Stomach (tissue), 8 donors: ENCODE measurements at regions not wholly inside any gene's neighbourhood (a gene's known extent, or its start where the extent isn't known, plus 50 kb on each side); places are given as distances from the start of the nearest gene placed in this dataset.

Experiments
- DNase-seq, 2 donors: peaks; one replicate each; pipeline versions ENCODE4 v3.0.0 to v3.0.0-alpha.2; 2013 to 2019
- H3K27ac ChIP-seq, 5 donors: fragments of 200-600 bp in 4 of 5; sonication (generic) in 4 of 5; one replicate each; pipeline ENCODE4 v1.5.1; 2013 to 2019; ENCODE audit warnings: mild to moderate bottlenecking in 1 of 5, moderate library complexity in 1 of 5
- H3K27me3 ChIP-seq, 3 donors: fragments of 200-600 bp; sonication (generic); one replicate each; pipeline ENCODE4 v1.5.1; 2017 to 2019; ENCODE audit warnings: mixed run types in 1 of 3
- H3K36me3 ChIP-seq, 4 donors: fragments of 200-600 bp; sonication (generic); 1 replicate in 3 of 4; 2 replicates in 1 of 4; pipeline ENCODE4 v1.5.1; 2016 to 2019
- H3K4me1 ChIP-seq, 4 donors: fragments of 200-600 bp; sonication (generic); one replicate each; pipeline ENCODE4 v1.5.1; 2016 to 2019
- H3K4me3 ChIP-seq, 4 donors: fragments of 200-600 bp; sonication (generic) in 3 of 4; one replicate each; pipeline ENCODE4 v1.5.1; 2016 to 2019; ENCODE audit warnings: mild to moderate bottlenecking in 1 of 4
- H3K9me3 ChIP-seq, 4 donors: fragments of 200-600 bp; sonication (generic); one replicate each; pipeline ENCODE4 v1.5.1; 2016 to 2019
- CTCF ChIP-seq, 7 experiments: fragments of 450-650 bp in 4 of 7; fragments of 200-600 bp in 3 of 7; sonication (generic) in 3 of 7; IDR thresholded peaks; one replicate each; pipeline ENCODE4 v1.5.1; 2016 to 2019; ENCODE audit warnings: antibody characterized with exemption in 7 of 7, control low read depth in 2 of 7, mild to moderate bottlenecking in 1 of 7
- EP300 ChIP-seq: sonication (generic); formaldehyde crosslinking; IDR thresholded peaks from one replicate; pipeline ENCODE4 v1.6.1; 2017; ENCODE audit warnings: antibody characterized with exemption
- POLR2A ChIP-seq, 4 donors: fragments of 450-650 bp; IDR thresholded peaks; one replicate each; pipeline ENCODE4 v1.6.1; 2016; ENCODE audit warnings: antibody characterized with exemption in 4 of 4, control low read depth in 2 of 4, mild to moderate bottlenecking in 1 of 4, moderate library complexity in 1 of 4
- POLR2AphosphoS5 ChIP-seq, 3 donors: sonication (generic); formaldehyde crosslinking; IDR thresholded peaks; one replicate each; pipeline ENCODE4 v1.6.1; 2016; ENCODE audit warnings: antibody characterized with exemption in 3 of 3
- WGBS, 5 donors: extraction: QIAGEN DNeasy Blood & Tissue Kit in 3 of 5; methylation state at CpG; one replicate each; pipeline versions ENCODE4 v1.1.5 to v1.1.7; 2013 to 2018; 5-methylcytosine and 5-hydroxymethylcytosine counted together
- intact Hi-C: fragments of 100-400 bp; cut with DNase I; formaldehyde crosslinking; loops from one replicate; pipeline ENCODE4 v1.15.1; 2023; ENCODE audit warnings: low total_unique reads
- donor health status: healthy with polysubstance abuse.
- donor health status: Bipolar disorder and iron deficiency.
- donor health status: healthy.

GRCh38 chr13:111908981-111909380 is 158.0 kb upstream of the SOX1 start:
- intact Hi-C loops: no loop called here
- Histone ChIP-seq H3K4me1 (no peaks in the 10 kb centered on the region), H3K27ac (no peak overlapping the region), H3K9me3 (no peaks in the 10 kb centered on the region), H3K36me3 (no peaks in the 10 kb centered on the region), H3K27me3 (peaks cover 0 to 39% (median 0%) of the 10 kb centered on the region in 3 donors), H3K4me3 (no peak overlapping the region)
- DNase-seq: no peak
- WGBS, 5 donors: 83 to 93% (median 91%) methylated on average over 6 to 8 of the region's 8 CpGs
- TF ChIP-seq EP300: no peak
- TF ChIP-seq POLR2AphosphoS5 (IDR thresholded peaks at IDR 0.05): no peak
- no peak for TF ChIP-seq POLR2A (IDR thresholded peaks at IDR 0.05)
- TF ChIP-seq CTCF (IDR thresholded peaks at IDR 0.05): no peak

GRCh38 chr13:111909501-111909900 is 157.4 kb upstream of the SOX1 start:
- Histone ChIP-seq H3K9me3 (no peaks in the 10 kb centered on the region), H3K27ac (no peak overlapping the region), H3K4me3 (no peak overlapping the region), H3K27me3 (peaks cover 0 to 39% (median 0%) of the 10 kb centered on the region in 3 donors), H3K4me1 (no peaks in the 10 kb centered on the region), H3K36me3 (no peaks in the 10 kb centered on the region)
- no peak for DNase-seq
- intact Hi-C loops: no loop called here
- WGBS, 5 donors: 83 to 88% (median 85%) methylated on average over 12 of the region's 12 CpGs
- TF ChIP-seq CTCF (IDR thresholded peaks at IDR 0.05) (no peak), EP300 (no peak), POLR2A (IDR thresholded peaks at IDR 0.05) (no peak), POLR2AphosphoS5 (IDR thresholded peaks at IDR 0.05) (no peak)

GRCh38 chr13:111909971-111910671 is 156.8 kb upstream of the SOX1 start:
- DNase-seq: no peak
- Histone ChIP-seq H3K36me3 (no peaks in the 10 kb centered on the region), H3K4me3 (no peak overlapping the region), H3K27ac (no peak overlapping the region), H3K27me3 (peaks cover 0 to 44% (median 0%) of the 10 kb centered on the region in 3 donors), H3K4me1 (no peaks in the 10 kb centered on the region), H3K9me3 (no peaks in the 10 kb centered on the region)
- TF ChIP-seq EP300 (no peak), POLR2AphosphoS5 (IDR thresholded peaks at IDR 0.05) (no peak), CTCF (IDR thresholded peaks at IDR 0.05) (no peak), POLR2A (IDR thresholded peaks at IDR 0.05) (no peak)
- 90 to 93% (median 92%) methylated on average over 15 to 16 of the region's 16 CpGs for WGBS, 5 donors
- intact Hi-C loops: no loop called here

GRCh38 chr13:111911121-111911720 is 155.7 kb upstream of the SOX1 start:
- intact Hi-C loops: no loop called here
- H3K27ac ChIP-seq: no peak overlapping the region
- H3K4me1 ChIP-seq: no peaks in the 10 kb centered on the region
- H3K27me3 ChIP-seq: peaks cover 0 to 47% (median 0%) of the 10 kb centered on the region in 3 donors
- 80 to 84% (median 84%) methylated on average over 11 of the region's 11 CpGs for WGBS, 5 donors
- H3K36me3 ChIP-seq: no peaks in the 10 kb centered on the region
- no peak for TF ChIP-seq POLR2A (IDR thresholded peaks at IDR 0.05)
- TF ChIP-seq POLR2AphosphoS5 (IDR thresholded peaks at IDR 0.05): no peak
- TF ChIP-seq EP300: no peak
- no peak for TF ChIP-seq CTCF (IDR thresholded peaks at IDR 0.05)
- no peak for DNase-seq
- H3K4me3 ChIP-seq: no peak overlapping the region
- H3K9me3 ChIP-seq: no peaks in the 10 kb centered on the region
